Pulmonary artery endothelial cell (primary cell): ENCODE measurements at regions not wholly inside any gene's neighbourhood (a gene's known extent, or its start where the extent isn't known, plus 50 kb on each side); places are given as distances from the start of the nearest gene placed in this dataset.
A peak's percentile ranks its signal among the peaks of the same experiment; 100 is the strongest.

ENCODE experiments used
- DNase-seq: peaks from one replicate; pipeline ENCODE4 v3.0.0-alpha.2; 2011; ENCODE audit warnings: low read depth, low spot score

GRCh38 chr9:105144076-105144475 is 100.4 kb upstream of the SLC44A1 start:
- DNase-seq = no peak

- no peak for DNase-seq
Observed at GRCh38 chr9:105144841-105145240, 99.6 kb upstream of the SLC44A1 start.

GRCh38 chr9:105146677-105147076 is 97.8 kb upstream of the SLC44A1 start:
- DNase-seq = no peak

- DNase-seq = no peak
Observed at GRCh38 chr9:105147110-105147871, 97.2 kb upstream of the SLC44A1 start.

- no peak for DNase-seq
Observed at GRCh38 chr9:105148328-105149006, 96.0 kb upstream of the SLC44A1 start.

GRCh38 chr9:105150991-105151685 is 93.3 kb upstream of the SLC44A1 start:
- DNase-seq = no peak

GRCh38 chr9:105151686-105151995 is 92.8 kb upstream of the SLC44A1 start:
- no peak for DNase-seq

GRCh38 chr9:105154723-105155191 is 89.7 kb upstream of the SLC44A1 start:
- DNase-seq = no peak

- DNase-seq = peak; percentile 11
Observed at GRCh38 chr9:105157171-105157583, 87.3 kb upstream of the SLC44A1 start.

GRCh38 chr9:105158020-105158419 is 86.4 kb upstream of the SLC44A1 start:
- no peak for DNase-seq

- no peak for DNase-seq
Observed at GRCh38 chr9:105158898-105159297, 85.6 kb upstream of the SLC44A1 start.

- DNase-seq = no peak
Observed at GRCh38 chr9:105168870-105169319, 75.6 kb upstream of the SLC44A1 start.

GRCh38 chr9:105171076-105171475 is 73.4 kb upstream of the SLC44A1 start:
- DNase-seq = no peak

- no peak for DNase-seq
Observed at GRCh38 chr9:105171589-105171988, 72.9 kb upstream of the SLC44A1 start.

GRCh38 chr9:105172436-105172835 is 72.0 kb upstream of the SLC44A1 start:
- no peak for DNase-seq

- DNase-seq = no peak
Observed at GRCh38 chr9:105173306-105173705, 71.1 kb upstream of the SLC44A1 start.

- DNase-seq = no peak
Observed at GRCh38 chr9:105173826-105174225, 70.6 kb upstream of the SLC44A1 start.

GRCh38 chr9:105176194-105176593 is 68.3 kb upstream of the SLC44A1 start:
- no peak for DNase-seq

- DNase-seq = no peak
Observed at GRCh38 chr9:105178076-105178475, 66.4 kb upstream of the SLC44A1 start.

- peak; percentile 26 for DNase-seq
Observed at GRCh38 chr9:105187781-105188180, 56.7 kb upstream of the SLC44A1 start.

GRCh38 chr9:105188746-105189145 is 55.7 kb upstream of the SLC44A1 start:
- DNase-seq = no peak

GRCh38 chr9:105191508-105192121 is 52.8 kb upstream of the SLC44A1 start:
- DNase-seq = no peak
